HG03558 (cell line): ENCODE measurements at regions not wholly inside any gene's neighbourhood (a gene's known extent, or its start where the extent isn't known, plus 50 kb on each side); places are given as distances from the start of the nearest gene placed in this dataset.
A peak's percentile ranks its signal among the peaks of the same experiment; 100 is the strongest.
"Not testable (repeated sequence)": the region's sequence is repeated elsewhere in the genome, so short reads cannot be mapped to it uniquely, and the experiment has no call there.

Experiments
- ATAC-seq: cut with Tn5 transposase; IDR thresholded peaks from one replicate; pipeline ENCODE4 v1.9.1; 2021; ENCODE audit warnings: moderate number of reproducible peaks; ENCODE audit not compliant: unreplicated experiment; ENCODE audit errors: extremely low read depth

- not testable (repeated sequence) for ATAC-seq
These were observed 290.5 kb downstream of the SUCLG1 start for GRCh38 chr2:84168552-84168951.

DNA sequence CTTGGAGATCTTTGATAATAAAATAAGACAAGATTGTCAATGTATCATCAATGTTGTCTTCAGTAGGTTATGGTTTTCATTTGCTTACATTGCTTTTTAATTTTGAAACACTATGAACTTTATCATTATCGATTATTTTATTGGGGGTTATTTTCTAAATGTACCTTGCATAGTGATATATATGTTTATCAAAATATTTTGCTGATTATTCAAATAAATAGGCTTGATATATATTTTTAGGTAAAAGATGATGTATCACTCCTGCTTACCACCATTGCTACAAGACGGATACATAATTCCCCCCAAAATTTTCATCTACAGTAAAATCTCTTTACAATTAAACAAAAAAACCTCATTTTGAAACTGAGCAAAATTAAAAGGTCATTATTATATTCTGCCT is 293.8 kb downstream of the SUCLG1 start:
- ATAC-seq: no peak

DNA sequence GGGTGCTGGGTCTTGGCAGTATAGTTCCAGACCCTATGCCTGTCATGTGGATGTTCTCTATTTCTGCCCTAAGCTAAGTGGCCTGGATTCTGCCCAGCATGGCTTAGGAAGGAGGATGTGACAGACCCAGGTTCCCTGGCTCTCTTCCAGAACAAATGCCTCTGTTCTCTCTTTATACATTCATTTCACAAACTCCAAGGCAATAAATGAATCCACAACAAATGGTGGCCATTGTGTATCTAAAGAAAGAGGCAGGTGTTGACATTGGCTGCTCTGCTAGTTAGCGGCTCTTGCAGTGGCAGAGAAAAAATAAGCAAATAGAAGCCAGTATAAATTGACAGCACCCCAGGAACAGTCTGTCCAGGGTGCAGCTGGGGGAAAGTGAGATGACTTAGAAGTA is 298.6 kb downstream of the SUCLG1 start:
- ATAC-seq: no peak

DNA sequence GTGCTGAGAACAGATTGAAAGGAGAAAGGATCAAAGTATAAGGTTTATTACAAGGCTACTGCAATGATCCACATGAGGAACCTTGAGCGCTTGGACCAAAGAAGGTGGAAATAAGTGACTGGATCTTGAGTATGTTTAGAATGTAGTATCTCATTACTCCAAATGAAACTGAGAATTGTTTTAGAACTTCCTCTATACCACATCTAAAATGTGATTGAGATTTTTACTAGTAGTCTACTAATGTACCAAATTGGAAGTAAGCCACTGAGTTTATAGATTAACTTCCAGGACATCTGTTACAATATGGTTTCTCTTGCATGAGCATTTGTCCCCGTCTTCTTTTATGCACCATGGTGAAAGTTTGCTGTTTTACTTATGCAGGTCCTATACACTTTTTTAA is 300.5 kb downstream of the SUCLG1 start:
- no peak for ATAC-seq

DNA sequence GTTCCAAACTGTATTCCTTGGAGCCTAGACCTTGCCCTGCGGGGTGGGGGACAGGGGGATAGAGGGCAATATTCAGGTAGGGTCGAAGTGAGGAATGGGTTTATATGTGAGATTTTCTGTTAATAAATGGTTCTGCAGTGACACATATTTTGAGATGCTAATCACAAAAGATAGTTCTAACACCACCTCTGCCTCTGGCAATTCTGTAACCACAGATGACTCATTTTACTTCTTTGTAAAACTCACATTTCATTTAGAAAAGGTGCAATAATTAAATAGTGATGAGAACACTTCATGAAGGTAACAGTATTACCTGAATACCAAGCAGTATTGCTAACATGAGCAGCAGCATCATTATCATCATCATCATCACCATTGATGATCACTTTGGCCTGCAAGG is 306.6 kb downstream of the SUCLG1 start:
- ATAC-seq: no peak

DNA sequence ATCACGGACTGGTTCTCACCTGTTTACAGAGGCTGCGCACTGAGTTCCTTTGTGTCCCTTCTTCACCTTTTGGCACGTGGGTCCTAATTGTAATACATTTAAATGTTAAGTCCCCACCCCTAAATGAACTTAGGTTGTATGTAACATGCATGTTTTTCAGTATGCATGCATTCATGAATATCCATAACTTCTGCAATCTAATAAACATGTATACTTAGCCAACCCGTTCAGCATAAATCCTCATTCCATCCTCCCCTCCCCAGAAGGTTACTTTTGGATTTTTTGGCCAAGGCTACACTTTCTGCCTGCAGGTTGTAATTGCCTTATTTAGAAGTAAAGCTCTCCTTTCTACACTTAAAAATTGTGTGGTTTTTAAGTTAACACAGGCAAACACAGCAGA is 314.7 kb downstream of the SUCLG1 start:
- ATAC-seq: no peak

- ATAC-seq: no peak
These were observed 322.0 kb downstream of the SUCLG1 start for GRCh38 chr2:84137034-84137433.

GRCh38 chr2:84132370-84132769 is 326.7 kb downstream of the SUCLG1 start:
- ATAC-seq: no peak

DNA sequence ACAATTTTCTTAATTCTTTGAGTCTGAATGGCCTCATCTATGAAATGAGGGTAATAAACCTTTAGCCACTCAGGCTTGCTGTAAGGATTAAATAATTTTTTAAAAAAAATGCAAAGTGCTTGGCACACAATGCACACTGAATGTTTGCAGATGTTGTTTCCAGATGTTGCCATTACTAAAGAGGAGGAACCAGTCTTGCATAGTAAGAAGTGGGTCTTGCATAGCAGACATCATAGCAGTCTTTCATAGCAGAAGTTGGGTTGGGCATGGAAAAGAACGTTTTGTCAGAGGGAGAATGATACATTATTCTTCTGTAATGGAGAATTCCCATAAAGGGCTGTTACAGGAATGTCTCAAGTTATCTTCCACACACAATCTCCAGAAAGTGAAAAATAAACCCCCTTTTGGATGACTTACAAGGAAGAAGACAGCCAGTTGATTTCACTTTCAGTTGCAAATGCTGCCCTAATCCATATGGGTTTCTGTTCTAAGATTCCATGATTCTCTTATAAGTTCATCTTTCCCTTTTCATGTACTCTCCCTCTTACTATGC is 327.7 kb downstream of the SUCLG1 start:
- no peak for ATAC-seq

- ATAC-seq: no peak
These were observed 330.1 kb downstream of the SUCLG1 start for GRCh38 chr2:84129018-84129417.

- not testable (repeated sequence) for ATAC-seq
These were observed 331.3 kb downstream of the SUCLG1 start for GRCh38 chr2:84127812-84128211.

- ATAC-seq: no peak
These were observed 332.6 kb downstream of the SUCLG1 start for GRCh38 chr2:84126530-84126929.

- no peak for ATAC-seq
These were observed 333.0 kb downstream of the SUCLG1 start for GRCh38 chr2:84126084-84126483.

- ATAC-seq: no peak
These were observed 342.9 kb downstream of the SUCLG1 start for GRCh38 chr2:84116143-84116542.

GRCh38 chr2:84115173-84115857 is 343.8 kb downstream of the SUCLG1 start:
- peak; percentile 95 for ATAC-seq

- ATAC-seq: not testable (repeated sequence)
These were observed 355.1 kb downstream of the SUCLG1 start for GRCh38 chr2:84103816-84104527.

GRCh38 chr2:84102274-84102673 is 356.8 kb downstream of the SUCLG1 start:
- no peak for ATAC-seq

DNA sequence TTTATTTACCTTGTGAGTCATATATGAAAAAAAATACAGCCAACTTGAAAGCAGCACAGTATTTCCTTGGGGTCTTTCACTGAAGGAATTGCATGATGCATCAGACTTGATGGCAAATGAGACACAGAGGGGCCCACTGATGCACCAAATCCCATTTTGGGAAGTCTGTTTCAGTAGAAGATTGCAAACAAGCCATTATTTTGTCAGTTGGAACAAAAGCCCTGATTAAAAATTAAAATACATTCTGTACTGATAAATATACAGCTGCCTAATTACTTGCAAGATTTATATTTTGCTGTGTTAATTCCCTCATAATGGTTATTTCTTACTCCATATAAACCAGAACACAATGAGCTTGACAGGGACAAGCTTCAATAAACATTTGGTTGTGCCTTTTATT is 370.4 kb downstream of the SUCLG1 start:
- no peak for ATAC-seq

GRCh38 chr2:84085562-84085961 is 373.5 kb downstream of the SUCLG1 start:
- no peak for ATAC-seq

DNA sequence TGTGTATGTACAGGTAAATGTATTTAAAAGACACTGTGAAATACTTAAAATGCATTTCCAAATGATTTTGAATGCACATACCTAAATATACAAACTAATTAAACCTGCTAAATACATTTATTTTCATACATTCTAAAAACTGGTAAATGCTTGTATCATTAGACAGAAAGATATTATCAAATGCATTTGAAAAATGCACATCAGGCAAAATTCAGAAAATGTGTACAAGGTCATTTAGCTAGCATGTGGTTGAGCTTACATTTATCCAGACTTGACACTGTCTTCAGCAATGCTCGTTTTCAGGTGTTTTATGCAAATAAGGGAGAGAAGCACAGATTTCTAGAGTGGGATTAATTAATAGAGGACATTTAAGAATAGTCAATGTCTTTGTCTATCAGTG is 374.2 kb downstream of the SUCLG1 start:
- no peak for ATAC-seq

- ATAC-seq: no peak
These were observed 375.1 kb downstream of the SUCLG1 start for GRCh38 chr2:84083984-84084383.

- no peak for ATAC-seq
These were observed 380.6 kb downstream of the SUCLG1 start for GRCh38 chr2:84078471-84078870.
